ENCODE measurements at regions not wholly inside any gene's neighbourhood (a gene's known extent, or its start where the extent isn't known, plus 50 kb on each side); places are given as distances from the start of the nearest gene placed in this dataset.

DNA sequence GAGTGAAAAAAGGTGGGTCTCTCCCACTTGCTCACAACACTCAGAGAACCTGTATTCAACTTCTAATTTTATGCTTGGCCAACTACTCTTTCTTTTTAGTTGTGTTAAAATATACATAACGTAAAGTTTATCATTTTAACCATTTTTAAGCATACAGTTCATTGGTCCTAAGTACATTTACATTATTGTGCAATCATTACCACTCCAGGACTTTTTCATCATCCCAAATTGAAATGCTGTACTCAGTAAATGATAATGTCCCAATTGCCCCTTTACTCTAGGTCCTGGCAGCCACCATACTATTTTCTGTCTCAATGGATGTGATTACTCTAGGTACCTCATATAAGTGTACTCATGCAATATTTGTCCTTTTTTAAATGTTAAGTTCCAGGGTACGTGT lies 212.3 kb upstream of the PLXNA2 start:
- TF ChIP-seq POLR2AphosphoS5 (IDR thresholded peaks at IDR 0.05) (no peak), CTCF (IDR thresholded peaks at IDR 0.05) (no peak), POLR2A (IDR thresholded peaks at IDR 0.05; ENCODE audit: low read depth) (no peak), EP300 (IDR thresholded peaks at IDR 0.05) (no peak)
